Amniotic stem cell (primary cell): ENCODE measurements at regions not wholly inside any gene's neighbourhood (a gene's known extent, or its start where the extent isn't known, plus 50 kb on each side); places are given as distances from the start of the nearest gene placed in this dataset.

Source experiments
- DNase-seq: peaks from one replicate; lab custom pipeline; 2025; lab: John Stamatoyannopoulos, UW

GRCh38 chr10:57874810-57875209 lies 392.9 kb downstream of the IPMK start:
- DNase-seq, result no peak

DNA sequence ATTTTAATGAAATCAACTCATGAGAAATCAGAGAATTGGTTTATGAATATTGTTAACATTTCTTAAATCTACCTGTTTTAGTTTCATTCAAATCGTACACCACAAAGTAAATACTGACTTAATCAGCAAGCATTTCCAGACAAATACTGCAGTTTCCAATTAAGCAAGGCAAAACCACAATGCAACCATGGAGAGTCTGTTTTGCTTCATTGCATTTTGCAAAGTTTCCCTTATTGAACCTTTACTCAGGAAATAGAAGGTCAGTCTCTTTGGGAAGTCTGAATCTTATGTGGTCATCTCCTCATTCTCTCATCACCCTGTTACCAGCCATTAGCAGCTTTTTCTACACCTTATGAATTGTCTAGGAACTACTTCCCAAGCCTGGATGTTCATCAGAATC lies 400.5 kb downstream of the IPMK start:
- DNase-seq, result no peak

DNA sequence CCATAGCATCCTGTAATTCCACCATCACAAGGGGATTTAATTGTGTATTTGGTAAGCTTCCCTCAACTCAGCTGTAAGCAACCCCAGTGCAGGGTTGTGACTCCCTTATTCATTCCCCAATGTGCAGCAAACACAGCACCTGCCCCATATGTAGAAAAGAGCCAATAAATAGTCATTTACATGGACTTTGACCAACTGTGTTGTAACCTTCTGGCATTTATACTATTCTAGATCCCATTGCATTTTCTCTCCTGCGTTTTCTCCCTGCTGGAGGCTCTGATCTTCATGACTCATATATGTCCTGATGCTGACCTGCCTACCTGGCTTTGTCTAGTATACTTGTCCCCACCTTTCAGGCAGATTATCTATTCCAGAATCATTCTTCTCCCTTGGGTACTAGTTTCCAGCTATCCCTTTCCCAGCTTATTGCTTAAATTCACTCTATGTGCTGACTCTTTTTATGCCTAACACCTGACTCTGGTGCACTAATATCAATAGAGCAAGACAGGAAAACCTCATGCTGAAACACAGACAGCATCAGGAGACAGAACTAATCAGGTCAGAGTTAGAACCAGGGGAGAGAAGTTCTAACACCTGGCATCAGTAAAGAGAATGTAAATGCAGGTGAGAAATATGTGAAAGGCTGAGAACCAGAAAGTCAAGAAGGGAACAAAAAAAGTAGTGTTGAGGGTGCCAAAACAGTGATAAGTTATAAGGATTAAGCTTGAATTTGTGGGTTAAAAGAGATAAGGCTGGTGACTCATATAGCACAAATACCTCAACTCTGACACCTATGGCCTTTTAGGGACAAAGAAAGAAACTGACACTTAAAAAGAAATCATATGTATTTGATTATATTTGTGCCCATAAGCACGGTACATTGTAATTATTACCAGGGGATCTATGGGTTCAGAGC lies 402.7 kb downstream of the IPMK start:
- DNase-seq, result no peak

- DNase-seq, result no peak
Measured at GRCh38 chr10:57849691-57850357, 417.9 kb downstream of the IPMK start.

- DNase-seq, result no peak
Measured at GRCh38 chr10:57846307-57847065, 421.2 kb downstream of the IPMK start.

DNA sequence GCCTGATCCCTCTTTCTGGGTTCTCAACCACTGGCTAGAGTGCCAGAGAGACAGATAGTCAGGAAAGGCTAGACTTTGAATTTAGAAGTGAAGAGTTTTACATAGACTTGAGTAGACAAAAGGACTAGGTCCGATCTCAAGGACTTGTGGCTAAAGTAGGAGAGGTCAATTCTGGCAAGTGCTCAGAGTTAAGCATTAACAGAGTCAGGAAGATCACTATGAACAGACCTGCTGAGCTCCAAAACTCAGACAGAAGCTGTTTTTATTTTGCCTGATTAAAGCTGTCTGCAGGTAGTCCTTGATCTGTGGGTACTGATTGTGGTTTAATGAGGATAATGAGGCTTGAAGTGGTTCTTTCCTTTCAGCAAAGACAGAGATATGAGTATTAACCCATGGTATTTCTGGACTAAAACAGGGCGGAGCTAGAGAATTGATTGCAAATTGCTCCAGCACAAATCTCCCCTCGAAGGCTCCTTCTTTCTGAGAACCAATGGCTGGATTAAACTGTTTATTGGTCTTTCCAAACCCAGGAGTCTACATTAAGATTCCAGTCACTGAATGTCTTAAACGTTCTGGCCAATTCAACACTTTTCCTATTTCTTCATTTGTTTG lies 423.2 kb downstream of the IPMK start:
- no peak for DNase-seq

DNA sequence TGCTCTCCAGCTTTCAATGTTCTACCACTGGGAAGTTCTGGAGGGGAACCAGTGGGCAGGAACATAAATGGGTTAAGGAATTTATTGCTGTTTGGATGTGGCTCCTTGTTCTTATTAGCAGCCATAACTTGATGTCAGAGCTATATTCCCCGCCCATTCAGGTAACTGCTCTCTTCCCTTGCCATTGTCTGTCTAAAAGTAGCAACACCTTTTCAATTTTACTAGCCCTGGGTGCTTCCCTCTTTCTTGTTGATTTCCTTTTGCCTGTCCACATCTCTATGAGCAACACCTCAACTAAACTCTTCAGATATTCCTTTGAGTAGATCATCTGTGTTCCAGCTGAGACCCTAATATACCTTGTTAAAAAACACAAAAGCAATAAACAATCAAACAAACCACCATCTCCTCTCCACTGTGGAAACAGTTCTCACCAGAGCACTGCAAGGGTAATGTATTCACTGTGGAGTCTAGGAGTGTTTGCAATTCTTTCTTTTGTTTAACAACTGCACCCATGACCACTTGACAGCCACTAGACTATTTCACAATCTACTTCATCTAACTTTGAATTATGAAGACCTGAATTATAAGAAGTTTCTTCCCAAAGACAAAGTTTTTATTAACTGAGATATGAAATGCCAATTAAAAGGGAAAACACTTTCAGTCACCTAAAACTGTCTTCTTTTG lies 436.7 kb downstream of the IPMK start:
- no peak for DNase-seq

GRCh38 chr10:57825015-57825414 lies 442.7 kb downstream of the IPMK start:
- no peak for DNase-seq

GRCh38 chr10:57823398-57823797 lies 444.3 kb downstream of the IPMK start:
- DNase-seq, result no peak

- no peak for DNase-seq
Measured at GRCh38 chr10:57822965-57823364, 444.7 kb downstream of the IPMK start.

- no peak for DNase-seq
Measured at GRCh38 chr10:57818522-57818921, 449.2 kb downstream of the IPMK start.

DNA sequence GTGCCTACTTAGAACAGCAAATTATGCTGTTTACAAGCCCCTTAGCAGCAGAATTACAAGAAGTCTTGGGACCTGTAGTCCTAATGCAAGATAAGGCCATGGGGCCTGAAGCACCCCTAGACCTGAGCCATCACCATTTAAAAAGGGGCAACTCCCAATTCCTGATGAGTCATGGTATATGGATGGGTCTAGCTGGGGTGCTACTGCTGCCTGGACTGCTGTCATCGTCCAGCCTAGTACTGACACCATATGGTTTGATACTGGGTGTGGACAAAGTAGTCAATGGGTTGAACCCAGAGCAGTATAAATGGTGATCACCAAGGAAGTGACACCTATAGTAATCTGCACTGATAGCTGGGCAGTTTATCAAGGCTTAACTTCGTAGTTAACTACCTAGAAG lies 450.0 kb downstream of the IPMK start:
- DNase-seq, result no peak

GRCh38 chr10:57815949-57816348 lies 451.7 kb downstream of the IPMK start:
- no peak for DNase-seq

GRCh38 chr10:57809961-57810360 lies 457.7 kb downstream of the IPMK start:
- DNase-seq, result no peak

GRCh38 chr10:57807906-57808305 lies 459.8 kb downstream of the IPMK start:
- DNase-seq, result no peak

GRCh38 chr10:57806675-57807074 lies 461.0 kb downstream of the IPMK start:
- no peak for DNase-seq

DNA sequence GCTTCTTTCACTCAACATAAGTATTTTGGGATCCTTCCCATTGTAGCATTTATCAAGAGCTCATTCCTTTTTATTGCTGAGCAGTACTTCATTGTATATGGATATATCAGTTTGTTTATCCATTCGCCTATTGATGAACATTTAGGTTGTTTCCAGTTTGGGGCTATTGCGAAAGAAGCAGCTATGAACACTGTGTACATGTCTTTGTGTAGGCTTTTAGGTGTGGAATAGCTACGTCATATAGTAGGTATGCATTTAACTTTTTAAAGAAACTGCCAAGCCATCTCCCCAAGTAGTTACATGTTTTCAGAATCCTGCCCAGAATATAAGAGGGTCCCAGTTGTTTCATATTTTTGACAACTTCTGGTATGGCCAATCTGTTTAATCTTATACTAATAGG lies 468.1 kb downstream of the IPMK start:
- no peak for DNase-seq

GRCh38 chr10:57798830-57799229 lies 468.9 kb downstream of the IPMK start:
- DNase-seq, result no peak

DNA sequence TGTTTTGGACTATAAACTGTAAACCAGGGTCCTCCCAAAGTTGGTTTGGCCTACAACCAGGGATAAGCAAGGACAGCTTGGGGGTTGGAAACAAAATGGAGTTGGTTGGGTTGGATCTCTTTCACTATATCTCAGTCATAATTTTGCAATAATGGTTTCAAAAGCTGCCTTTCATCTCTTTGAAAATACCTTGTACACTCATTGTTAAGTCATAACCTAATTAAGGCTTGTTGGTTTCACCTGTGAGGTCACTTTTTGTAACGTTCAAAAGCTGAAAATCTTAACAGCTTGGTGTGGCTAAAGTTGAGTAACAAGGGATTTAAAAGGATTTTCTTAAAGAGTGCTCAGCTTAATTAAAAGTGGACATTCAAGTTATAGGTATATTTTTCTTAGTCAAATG lies 476.1 kb downstream of the IPMK start:
- DNase-seq, result no peak

GRCh38 chr10:57790703-57791102 lies 477.0 kb downstream of the IPMK start:
- DNase-seq, result no peak

DNA sequence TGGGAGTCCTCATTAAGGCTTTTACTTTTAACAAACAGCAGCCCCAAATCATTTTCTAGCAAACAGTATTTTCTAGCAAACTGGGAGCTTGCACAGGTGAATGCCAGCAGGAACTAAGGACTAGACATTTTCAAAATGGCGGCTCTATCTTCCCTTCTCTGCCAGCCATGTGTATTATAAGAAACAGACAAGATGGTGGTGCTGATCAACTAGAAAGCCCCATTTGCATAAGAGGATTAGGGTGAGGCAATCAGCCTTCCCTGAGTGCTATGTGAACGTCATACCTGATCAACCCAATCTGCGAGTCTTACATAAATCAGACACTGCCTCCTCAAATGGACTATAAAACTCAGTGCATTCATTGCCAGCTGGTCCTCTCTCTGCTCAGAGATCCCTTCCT lies 479.6 kb downstream of the IPMK start:
- no peak for DNase-seq
